Trophoblast cell (in vitro differentiated cells and primary cell): ENCODE measurements at regions not wholly inside any gene's neighbourhood (a gene's known extent, or its start where the extent isn't known, plus 50 kb on each side); places are given as distances from the start of the nearest gene placed in this dataset.

Experiments used
- DNase-seq, 2 donors: peaks; one replicate each; pipeline ENCODE4 v3.0.0-alpha.2; 2016
- H2AFZ ChIP-seq: 2 replicates; pipeline ENCODE4 v1.6.1; 2013; ENCODE audit warnings: low read length, moderate library complexity, mild to moderate bottlenecking; ENCODE audit not compliant: insufficient read depth, poor library complexity
- H2AK5ac ChIP-seq: 2 replicates; pipeline ENCODE4 v1.6.1; 2013; ENCODE audit warnings: mild to moderate bottlenecking, low read length
- H2BK120ac ChIP-seq: 2 replicates; pipeline ENCODE4 v1.6.1; 2013; ENCODE audit warnings: low read length, mild to moderate bottlenecking, moderate library complexity; ENCODE audit not compliant: insufficient read depth, poor library complexity
- H2BK12ac ChIP-seq: 2 replicates; pipeline ENCODE4 v1.6.1; 2013; ENCODE audit warnings: mild to moderate bottlenecking, low read length, moderate library complexity
- H2BK5ac ChIP-seq: 2 replicates; pipeline ENCODE4 v1.6.1; 2013; ENCODE audit warnings: low read length, low read depth, moderate library complexity, mild to moderate bottlenecking; ENCODE audit not compliant: poor library complexity
- H3K14ac ChIP-seq: 2 replicates; pipeline ENCODE4 v1.6.1; 2013; ENCODE audit warnings: mild to moderate bottlenecking, low read length
- H3K18ac ChIP-seq: 2 replicates; pipeline ENCODE4 v1.6.1; 2013; ENCODE audit warnings: mild to moderate bottlenecking, low read length
- H3K23ac ChIP-seq: 2 replicates; pipeline ENCODE4 v1.6.1; 2013; ENCODE audit warnings: low read length
- H3K27ac ChIP-seq: 2 replicates; pipeline ENCODE4 v1.5.1; 2013; ENCODE audit warnings: low read depth, mild to moderate bottlenecking, inconsistent platforms, low read length, moderate library complexity
- H3K27me3 ChIP-seq: 2 replicates; pipeline ENCODE4 v1.6.1; 2013; ENCODE audit warnings: inconsistent platforms, mild to moderate bottlenecking, low read length, moderate library complexity; ENCODE audit not compliant: insufficient read depth
- H3K36me3 ChIP-seq, 2 experiments: 1 replicate in 1 of 2; 2 replicates in 1 of 2; pipeline ENCODE4 v1.6.1; 2013; ENCODE audit warnings: low read length in 2 of 2, mild to moderate bottlenecking in 2 of 2, moderate library complexity in 1 of 2; ENCODE audit not compliant: insufficient read depth in 2 of 2, control insufficient read depth in 1 of 2
- H3K4ac ChIP-seq: 2 replicates; pipeline ENCODE4 v1.6.1; 2013; ENCODE audit warnings: low read depth, mild to moderate bottlenecking, low read length, moderate library complexity
- H3K4me1 ChIP-seq, 2 experiments: 1 replicate in 1 of 2; 2 replicates in 1 of 2; pipeline ENCODE4 v1.6.1; 2013; ENCODE audit warnings: low read length in 2 of 2, mild to moderate bottlenecking in 2 of 2, moderate library complexity in 1 of 2; ENCODE audit not compliant: insufficient read depth in 2 of 2, control insufficient read depth in 1 of 2
- H3K4me2 ChIP-seq: 2 replicates; pipeline ENCODE4 v1.6.1; 2013; ENCODE audit warnings: inconsistent platforms, mild to moderate bottlenecking, low read length, moderate library complexity
- H3K4me3 ChIP-seq: 2 replicates; pipeline ENCODE4 v1.5.1; 2013; ENCODE audit warnings: mild to moderate bottlenecking, low read depth, low read length, inconsistent platforms
- H3K79me1 ChIP-seq: one replicate; pipeline ENCODE4 v1.6.1; 2013; ENCODE audit warnings: low read length
- H3K79me2 ChIP-seq: 2 replicates; pipeline ENCODE4 v1.6.1; 2013; ENCODE audit warnings: low read length, mild to moderate bottlenecking; ENCODE audit not compliant: control insufficient read depth, insufficient read depth, poor library complexity
- H3K9ac ChIP-seq: 2 replicates; pipeline ENCODE4 v1.6.1; 2013; ENCODE audit warnings: mild to moderate bottlenecking, low read length
- H3K9me3 ChIP-seq: 2 replicates; pipeline ENCODE4 v1.6.1; 2013; ENCODE audit warnings: low read depth, mild to moderate bottlenecking, control low read depth, inconsistent platforms, low read length; ENCODE audit not compliant: insufficient read depth
- H4K12ac ChIP-seq: 2 replicates; pipeline ENCODE4 v1.6.1; 2013; ENCODE audit warnings: low read depth, mild to moderate bottlenecking, low read length, moderate library complexity
- H4K8ac ChIP-seq: 2 replicates; pipeline ENCODE4 v1.6.1; 2013; ENCODE audit warnings: low read depth, mild to moderate bottlenecking, low read length, moderate library complexity
- H4K91ac ChIP-seq: one replicate; pipeline ENCODE4 v1.6.1; 2013; ENCODE audit warnings: low read depth, mild to moderate bottlenecking, low read length, moderate library complexity
- WGBS: extraction: QIAGEN DNeasy Blood & Tissue Kit; methylation state at CpG from one replicate; pipeline ENCODE4 v1.1.7; 2013; ENCODE audit warnings: missing lambda C conversion rate; ENCODE audit not compliant: insufficient read length, insufficient coverage; ENCODE audit errors: extremely low coverage; 5-methylcytosine and 5-hydroxymethylcytosine counted together

DNA sequence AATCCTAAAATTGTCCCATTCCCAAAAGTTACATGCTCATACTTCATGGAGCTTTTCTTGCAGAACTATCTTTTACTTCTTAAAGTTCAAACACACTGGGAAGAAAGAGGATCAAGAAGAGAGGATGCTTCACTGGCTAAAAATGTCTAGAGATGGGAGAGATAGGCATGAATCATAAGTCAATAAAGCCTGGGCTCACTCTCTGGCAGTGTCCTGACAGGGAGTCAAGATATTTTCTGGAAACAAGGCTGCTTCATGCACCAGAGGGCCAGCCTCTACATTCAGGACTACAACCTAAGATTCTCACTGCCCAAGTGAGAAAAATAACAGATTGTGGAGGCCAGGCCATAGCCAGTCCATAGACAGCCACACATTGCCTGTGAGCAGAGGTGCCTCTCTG lies 1358.4 kb downstream of the EFNA5 start:
- Histone ChIP-seq H3K14ac (no peak overlapping the region), H3K23ac (no peak overlapping the region), H3K9me3 (no peaks in the 10 kb centered on the region), H3K18ac (no peak overlapping the region), H3K4me2 (no peak overlapping the region), H2AK5ac (no peak overlapping the region), H3K4me3 (no peak overlapping the region), H3K4ac (no peak overlapping the region), H3K27me3 (no peaks in the 10 kb centered on the region), H3K79me2 (no peaks in the 10 kb centered on the region), H3K27ac (no peak overlapping the region), H3K9ac (no peak overlapping the region), H3K36me3 (no peaks in the 10 kb centered on the region), H4K12ac (no peak overlapping the region), H2BK5ac (no peak overlapping the region), H2BK12ac (no peak overlapping the region), H2AFZ (no peak overlapping the region), H3K4me1 (no peaks in the 10 kb centered on the region), H4K91ac (no peak overlapping the region), H2BK120ac (no peak overlapping the region), H4K8ac (no peak overlapping the region), H3K79me1 (no peaks in the 10 kb centered on the region)
- DNase-seq, result peak; percentile 10 to 57

- no peak overlapping the region for H2AK5ac ChIP-seq
- H4K12ac ChIP-seq, result no peak overlapping the region
- H3K18ac ChIP-seq, result no peak overlapping the region
- no peaks in the 10 kb centered on the region for H3K9me3 ChIP-seq
- no peaks in the 10 kb centered on the region for H3K27me3 ChIP-seq
- no CpG with 5 or more reads among the region's 2 CpGs for WGBS
- no peak overlapping the region for H3K4me2 ChIP-seq
- H3K79me2 ChIP-seq, result no peaks in the 10 kb centered on the region
- H3K4me1 ChIP-seq, result peaks cover 0 to 2% of the 10 kb centered on the region in 2 experiments
- H3K9ac ChIP-seq, result no peak overlapping the region
- H2BK12ac ChIP-seq, result no peak overlapping the region
- no peak overlapping the region for H3K4ac ChIP-seq
- H3K27ac ChIP-seq, result no peak overlapping the region
- H4K91ac ChIP-seq, result no peak overlapping the region
- H2BK120ac ChIP-seq, result no peak overlapping the region
- no peak for DNase-seq
- H3K36me3 ChIP-seq, result no peaks in the 10 kb centered on the region
- no peak overlapping the region for H3K4me3 ChIP-seq
- H2BK5ac ChIP-seq, result no peak overlapping the region
- no peak overlapping the region for H2AFZ ChIP-seq
- no peak overlapping the region for H3K14ac ChIP-seq
- H3K23ac ChIP-seq, result no peak overlapping the region
- no peak overlapping the region for H4K8ac ChIP-seq
- H3K79me1 ChIP-seq, result no peaks in the 10 kb centered on the region
These were observed 1359.4 kb downstream of the EFNA5 start for GRCh38 chr5:106311230-106311915.

DNA sequence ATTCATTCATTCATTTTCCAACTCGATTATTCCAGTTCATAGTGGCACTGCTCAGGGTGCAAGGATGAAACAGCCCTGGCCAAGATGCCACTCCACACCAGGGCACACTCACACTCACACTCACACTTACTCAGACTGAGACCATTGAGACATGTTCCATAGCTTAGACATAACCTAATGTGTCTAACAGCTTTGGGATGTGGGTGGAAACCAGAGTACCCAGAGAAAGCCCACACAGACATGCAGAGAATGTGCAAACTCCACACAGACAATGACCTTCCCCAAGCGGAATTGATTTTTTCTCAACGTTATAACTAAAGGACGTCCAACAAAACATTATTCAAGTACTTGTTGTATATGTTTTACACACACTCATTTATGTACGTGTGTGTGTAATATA lies 1363.5 kb downstream of the EFNA5 start:
- no peak overlapping the region for H2BK5ac ChIP-seq
- no peaks in the 10 kb centered on the region for H3K36me3 ChIP-seq
- H3K79me1 ChIP-seq, result no peaks in the 10 kb centered on the region
- peak overlapping the region; percentile 73 for H2BK12ac ChIP-seq
- H3K27me3 ChIP-seq, result no peaks in the 10 kb centered on the region
- no peak overlapping the region for H3K4me2 ChIP-seq
- H3K27ac ChIP-seq, result no peak overlapping the region
- H3K9ac ChIP-seq, result no peak overlapping the region
- H3K9me3 ChIP-seq, result no peaks in the 10 kb centered on the region
- peaks cover 0 to 2% of the 10 kb centered on the region in 2 experiments for H3K4me1 ChIP-seq
- H2BK120ac ChIP-seq, result no peak overlapping the region
- no peak overlapping the region for H3K18ac ChIP-seq
- H4K12ac ChIP-seq, result no peak overlapping the region
- no peak overlapping the region for H2AFZ ChIP-seq
- H3K79me2 ChIP-seq, result no peaks in the 10 kb centered on the region
- H3K4ac ChIP-seq, result no peak overlapping the region
- no peak overlapping the region for H3K14ac ChIP-seq
- H4K8ac ChIP-seq, result no peak overlapping the region
- H3K4me3 ChIP-seq, result no peak overlapping the region
- no peak overlapping the region for H2AK5ac ChIP-seq
- no peak overlapping the region for H3K23ac ChIP-seq
- H4K91ac ChIP-seq, result no peak overlapping the region
- DNase-seq, result peak in 1 of 2 donors; percentile 54
- no CpG with 5 or more reads among the region's 5 CpGs for WGBS

DNA sequence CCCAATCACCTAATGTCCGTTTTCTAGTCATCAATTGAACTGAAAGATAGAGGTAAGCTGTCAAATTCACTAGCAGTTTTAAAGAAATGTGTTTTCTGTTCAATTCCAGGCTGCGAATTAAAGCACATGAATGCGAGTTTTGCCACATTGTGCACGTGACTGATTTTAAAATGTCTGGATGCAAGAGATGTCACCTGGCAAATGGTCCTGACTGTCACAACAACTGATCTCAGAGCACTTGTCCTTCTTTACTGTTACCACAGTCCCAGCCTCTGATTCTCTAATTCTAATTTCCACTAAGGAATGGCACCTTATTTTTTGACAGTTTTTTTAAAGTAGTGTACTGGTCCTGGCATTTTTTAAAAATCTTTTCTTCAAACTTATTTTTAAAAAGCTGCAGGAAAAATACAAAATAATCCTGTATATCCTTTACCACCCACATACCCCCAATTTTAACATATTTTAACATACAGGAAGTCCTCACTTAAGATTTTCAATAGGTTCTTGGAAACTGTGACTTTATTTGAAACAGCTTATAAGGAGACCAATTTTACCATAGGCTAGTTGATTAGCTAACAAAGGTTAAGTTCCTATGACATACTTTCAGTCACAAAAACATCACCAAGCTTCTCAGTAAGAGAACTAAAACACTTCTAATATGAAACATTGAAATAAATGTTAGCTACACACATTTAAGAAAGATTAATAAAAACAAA lies 1364.3 kb downstream of the EFNA5 start:
- Histone ChIP-seq H3K9ac (no peak overlapping the region), H3K4ac (no peak overlapping the region), H3K36me3 (no peaks in the 10 kb centered on the region), H4K12ac (no peak overlapping the region), H2BK5ac (no peak overlapping the region), H3K4me3 (no peak overlapping the region), H2BK12ac (no peak overlapping the region), H3K9me3 (no peaks in the 10 kb centered on the region), H2AFZ (no peak overlapping the region), H3K79me2 (no peaks in the 10 kb centered on the region), H3K27ac (no peak overlapping the region), H4K8ac (no peak overlapping the region), H3K4me2 (no peak overlapping the region), H2BK120ac (no peak overlapping the region), H2AK5ac (no peak overlapping the region), H4K91ac (no peak overlapping the region), H3K23ac (no peak overlapping the region), H3K14ac (no peak overlapping the region), H3K79me1 (no peaks in the 10 kb centered on the region), H3K4me1 (peaks cover 0 to 2% of the 10 kb centered on the region in 2 experiments), H3K18ac (no peak overlapping the region), H3K27me3 (no peaks in the 10 kb centered on the region)
- no CpG with 5 or more reads among the region's 4 CpGs for WGBS
- DNase-seq, result no peak
